ENCODE measurements at regions not wholly inside any gene's neighbourhood (a gene's known extent, or its start where the extent isn't known, plus 50 kb on each side); places are given as distances from the start of the nearest gene placed in this dataset.

DNA sequence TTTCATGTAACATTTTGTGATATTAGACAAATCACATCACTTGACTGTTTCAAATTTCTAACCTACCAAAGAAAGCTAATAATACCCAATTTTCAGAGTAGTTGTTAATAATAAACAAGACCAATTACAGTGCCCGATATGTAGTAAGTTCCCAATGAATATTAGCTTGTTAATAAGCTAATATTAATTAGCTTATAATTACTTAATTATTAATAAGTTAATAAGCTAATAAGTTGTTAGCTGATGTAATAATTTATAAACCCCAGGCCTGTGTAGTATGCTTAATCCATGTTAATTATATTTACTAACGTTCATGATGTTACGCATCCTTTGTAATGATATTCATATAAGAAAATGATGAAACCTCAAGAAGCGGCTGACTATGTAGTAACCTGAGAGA, 643.8 kb upstream of the KIRREL3 start:
- no peak overlapping the region for H3K4me2 ChIP-seq (ENCODE audit: low read length)
- no peaks in the 10 kb centered on the region for H3K36me3 ChIP-seq (ENCODE audit: insufficient read depth, low read length)
- H3K27me3 ChIP-seq (ENCODE audit: insufficient read depth, low read depth, low read length) = no peaks in the 10 kb centered on the region
- no peaks in the 10 kb centered on the region for H3K9me3 ChIP-seq (ENCODE audit: low read length)
- H4K20me1 ChIP-seq (ENCODE audit: insufficient read depth) = no peaks in the 10 kb centered on the region
- no peaks in the 10 kb centered on the region for H3K9me2 ChIP-seq (ENCODE audit: insufficient read depth, low read length)
- no peak overlapping the region for H2AFZ ChIP-seq (ENCODE audit: low read depth, low read length)
- H3K79me2 ChIP-seq (replicated peaks; ENCODE audit: insufficient read depth, low read length) = no peaks in the 10 kb centered on the region
- TF ChIP-seq, protein P1, sequence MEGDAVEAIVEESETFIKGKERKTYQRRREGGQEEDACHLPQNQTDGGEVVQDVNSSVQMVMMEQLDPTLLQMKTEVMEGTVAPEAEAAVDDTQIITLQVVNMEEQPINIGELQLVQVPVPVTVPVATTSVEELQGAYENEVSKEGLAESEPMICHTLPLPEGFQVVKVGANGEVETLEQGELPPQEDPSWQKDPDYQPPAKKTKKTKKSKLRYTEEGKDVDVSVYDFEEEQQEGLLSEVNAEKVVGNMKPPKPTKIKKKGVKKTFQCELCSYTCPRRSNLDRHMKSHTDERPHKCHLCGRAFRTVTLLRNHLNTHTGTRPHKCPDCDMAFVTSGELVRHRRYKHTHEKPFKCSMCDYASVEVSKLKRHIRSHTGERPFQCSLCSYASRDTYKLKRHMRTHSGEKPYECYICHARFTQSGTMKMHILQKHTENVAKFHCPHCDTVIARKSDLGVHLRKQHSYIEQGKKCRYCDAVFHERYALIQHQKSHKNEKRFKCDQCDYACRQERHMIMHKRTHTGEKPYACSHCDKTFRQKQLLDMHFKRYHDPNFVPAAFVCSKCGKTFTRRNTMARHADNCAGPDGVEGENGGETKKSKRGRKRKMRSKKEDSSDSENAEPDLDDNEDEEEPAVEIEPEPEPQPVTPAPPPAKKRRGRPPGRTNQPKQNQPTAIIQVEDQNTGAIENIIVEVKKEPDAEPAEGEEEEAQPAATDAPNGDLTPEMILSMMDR (IDR thresholded peaks at IDR 0.05; ENCODE audit: poor library complexity, severe bottlenecking) = no peak
- TF ChIP-seq SMC3 (conservative IDR thresholded peaks at IDR 0.05; ENCODE audit: poor library complexity) (no peak), TAF1 (IDR thresholded peaks at IDR 0.05; ENCODE audit: low read depth) (no peak), POLR2AphosphoS5 (IDR thresholded peaks at IDR 0.05) (no peak), RAD21 (conservative IDR thresholded peaks at IDR 0.05) (no peak), EP300 (conservative IDR thresholded peaks at IDR 0.05; ENCODE audit: poor library complexity, severe bottlenecking) (no peak), EZH2 (IDR thresholded peaks at IDR 0.05; ENCODE audit: borderline replicate concordance, insufficient read depth, low read length, poor library complexity, severe bottlenecking) (no peak), MXI1 (conservative IDR thresholded peaks at IDR 0.05; ENCODE audit: poor library complexity, severe bottlenecking) (no peak)
- TF ChIP-seq, protein P2, sequence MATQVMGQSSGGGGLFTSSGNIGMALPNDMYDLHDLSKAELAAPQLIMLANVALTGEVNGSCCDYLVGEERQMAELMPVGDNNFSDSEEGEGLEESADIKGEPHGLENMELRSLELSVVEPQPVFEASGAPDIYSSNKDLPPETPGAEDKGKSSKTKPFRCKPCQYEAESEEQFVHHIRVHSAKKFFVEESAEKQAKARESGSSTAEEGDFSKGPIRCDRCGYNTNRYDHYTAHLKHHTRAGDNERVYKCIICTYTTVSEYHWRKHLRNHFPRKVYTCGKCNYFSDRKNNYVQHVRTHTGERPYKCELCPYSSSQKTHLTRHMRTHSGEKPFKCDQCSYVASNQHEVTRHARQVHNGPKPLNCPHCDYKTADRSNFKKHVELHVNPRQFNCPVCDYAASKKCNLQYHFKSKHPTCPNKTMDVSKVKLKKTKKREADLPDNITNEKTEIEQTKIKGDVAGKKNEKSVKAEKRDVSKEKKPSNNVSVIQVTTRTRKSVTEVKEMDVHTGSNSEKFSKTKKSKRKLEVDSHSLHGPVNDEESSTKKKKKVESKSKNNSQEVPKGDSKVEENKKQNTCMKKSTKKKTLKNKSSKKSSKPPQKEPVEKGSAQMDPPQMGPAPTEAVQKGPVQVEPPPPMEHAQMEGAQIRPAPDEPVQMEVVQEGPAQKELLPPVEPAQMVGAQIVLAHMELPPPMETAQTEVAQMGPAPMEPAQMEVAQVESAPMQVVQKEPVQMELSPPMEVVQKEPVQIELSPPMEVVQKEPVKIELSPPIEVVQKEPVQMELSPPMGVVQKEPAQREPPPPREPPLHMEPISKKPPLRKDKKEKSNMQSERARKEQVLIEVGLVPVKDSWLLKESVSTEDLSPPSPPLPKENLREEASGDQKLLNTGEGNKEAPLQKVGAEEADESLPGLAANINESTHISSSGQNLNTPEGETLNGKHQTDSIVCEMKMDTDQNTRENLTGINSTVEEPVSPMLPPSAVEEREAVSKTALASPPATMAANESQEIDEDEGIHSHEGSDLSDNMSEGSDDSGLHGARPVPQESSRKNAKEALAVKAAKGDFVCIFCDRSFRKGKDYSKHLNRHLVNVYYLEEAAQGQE (IDR thresholded peaks at IDR 0.05; ENCODE audit: borderline replicate concordance) = no peak
- H3K27ac ChIP-seq (ENCODE audit: low read length) = no peak overlapping the region
- no peak overlapping the region for H3K4me3 ChIP-seq (ENCODE audit: low read length)
- H3F3A ChIP-seq (ENCODE audit: insufficient read depth, low read length, poor library complexity, severe bottlenecking) = no peaks in the 10 kb centered on the region
- H3K9ac ChIP-seq (ENCODE audit: low read length) = no peak overlapping the region

GRCh38 chr11:127643268-127644058, 642.9 kb upstream of the KIRREL3 start:
- Histone ChIP-seq H3K27me3 (ENCODE audit: insufficient read depth, low read depth, low read length) (no peaks in the 10 kb centered on the region), H3K9ac (ENCODE audit: low read length) (no peak overlapping the region), H3K36me3 (ENCODE audit: insufficient read depth, low read length) (no peaks in the 10 kb centered on the region), H2AFZ (ENCODE audit: low read depth, low read length) (no peak overlapping the region), H3K4me3 (ENCODE audit: low read length) (no peak overlapping the region), H3K27ac (ENCODE audit: low read length) (no peak overlapping the region), H3K4me2 (ENCODE audit: low read length) (no peak overlapping the region), H3K9me2 (ENCODE audit: insufficient read depth, low read length) (no peaks in the 10 kb centered on the region), H3F3A (ENCODE audit: insufficient read depth, low read length, poor library complexity, severe bottlenecking) (no peaks in the 10 kb centered on the region), H4K20me1 (ENCODE audit: insufficient read depth) (no peaks in the 10 kb centered on the region), H3K9me3 (ENCODE audit: low read length) (no peaks in the 10 kb centered on the region), H3K79me2 (replicated peaks; ENCODE audit: insufficient read depth, low read length) (no peaks in the 10 kb centered on the region)
- TF ChIP-seq RAD21 (conservative IDR thresholded peaks at IDR 0.05) (no peak), MXI1 (conservative IDR thresholded peaks at IDR 0.05; ENCODE audit: poor library complexity, severe bottlenecking) (no peak), TAF1 (IDR thresholded peaks at IDR 0.05; ENCODE audit: low read depth) (no peak)
- TF ChIP-seq, protein P2 (IDR thresholded peaks at IDR 0.05; ENCODE audit: borderline replicate concordance) = no peak
- TF ChIP-seq, protein P1 (IDR thresholded peaks at IDR 0.05; ENCODE audit: poor library complexity, severe bottlenecking) = no peak
